HUES6 (cell line): ENCODE measurements at regions not wholly inside any gene's neighbourhood (a gene's known extent, or its start where the extent isn't known, plus 50 kb on each side); places are given as distances from the start of the nearest gene placed in this dataset.

Experiments
- H3K27ac ChIP-seq: 2 replicates; pipeline ENCODE4 v1.7.0; 2013; ENCODE audit warnings: low read depth, mild to moderate bottlenecking, low read length, inconsistent platforms
- H3K27me3 ChIP-seq: 2 replicates; pipeline ENCODE4 v1.6.1; 2013; ENCODE audit warnings: low read length; ENCODE audit not compliant: control insufficient read depth, insufficient read depth
- H3K36me3 ChIP-seq: 2 replicates; pipeline ENCODE4 v1.6.1; 2013; ENCODE audit warnings: low read length; ENCODE audit not compliant: control insufficient read depth, insufficient read depth
- H3K4me1 ChIP-seq: 2 replicates; pipeline ENCODE4 v1.6.1; 2013; ENCODE audit warnings: low read length; ENCODE audit not compliant: control insufficient read depth, insufficient read depth
- H3K4me3 ChIP-seq: 2 replicates; pipeline ENCODE4 v1.5.1; 2013; ENCODE audit warnings: low read depth, low read length
- H3K9ac ChIP-seq: one replicate; pipeline ENCODE4 v1.6.1; 2013; ENCODE audit warnings: mild to moderate bottlenecking, low read length
- H3K9me3 ChIP-seq: 2 replicates; pipeline ENCODE4 v1.6.1; 2013; ENCODE audit warnings: low read depth, low read length; ENCODE audit not compliant: control insufficient read depth, insufficient read depth

DNA sequence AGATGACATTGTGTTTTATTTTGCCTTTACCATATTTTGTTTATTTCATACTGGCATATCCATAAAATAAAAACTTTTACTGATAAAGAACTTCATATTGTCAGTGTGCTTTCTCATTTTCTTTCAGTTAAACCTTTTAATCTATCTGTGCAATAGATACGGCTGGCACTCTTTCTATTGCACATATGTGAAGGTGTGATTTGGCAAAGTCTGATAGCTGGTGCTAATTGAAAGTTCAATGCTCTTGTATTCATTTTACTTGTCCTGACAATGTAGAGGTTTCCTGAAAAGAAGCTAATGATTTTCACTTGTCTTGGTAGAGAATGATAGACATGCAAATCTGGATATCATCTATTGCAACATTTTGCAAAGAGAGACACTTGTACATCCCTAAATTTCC, 467.0 kb downstream of the NSUN3 start:
- Histone ChIP-seq H3K4me3 (no peak overlapping the region), H3K27ac (no peak overlapping the region), H3K27me3 (no peaks in the 10 kb centered on the region), H3K9ac (no peak overlapping the region), H3K9me3 (no peaks in the 10 kb centered on the region), H3K4me1 (peaks cover 8% of the 10 kb centered on the region; the same call in 1 of the 2 replicates), H3K36me3 (no peaks in the 10 kb centered on the region)

DNA sequence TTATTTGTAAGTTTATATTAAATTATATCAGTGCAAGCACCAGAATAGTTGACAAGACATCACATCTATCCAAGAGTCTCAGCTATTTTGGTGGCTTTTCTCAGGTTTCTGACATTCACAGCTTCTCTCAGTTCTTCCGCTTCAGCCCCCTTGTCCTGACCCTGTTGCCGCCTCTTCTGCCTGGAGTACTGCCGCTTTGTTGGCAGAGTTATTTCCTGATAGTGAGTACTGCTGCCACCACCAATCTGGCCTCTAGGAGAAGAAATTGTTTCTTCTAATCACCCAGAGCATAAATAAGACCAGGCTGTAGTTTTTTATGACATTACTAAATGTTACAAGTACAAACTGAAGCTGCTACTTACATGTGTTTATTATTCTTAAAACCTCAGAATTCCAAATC, 470.1 kb downstream of the NSUN3 start:
- no peak overlapping the region for H3K27ac ChIP-seq
- no peaks in the 10 kb centered on the region for H3K36me3 ChIP-seq
- H3K27me3 ChIP-seq: no peaks in the 10 kb centered on the region
- no peaks in the 10 kb centered on the region for H3K9me3 ChIP-seq
- no peaks in the 10 kb centered on the region for H3K4me1 ChIP-seq
- no peak overlapping the region for H3K9ac ChIP-seq
- no peak overlapping the region for H3K4me3 ChIP-seq

DNA sequence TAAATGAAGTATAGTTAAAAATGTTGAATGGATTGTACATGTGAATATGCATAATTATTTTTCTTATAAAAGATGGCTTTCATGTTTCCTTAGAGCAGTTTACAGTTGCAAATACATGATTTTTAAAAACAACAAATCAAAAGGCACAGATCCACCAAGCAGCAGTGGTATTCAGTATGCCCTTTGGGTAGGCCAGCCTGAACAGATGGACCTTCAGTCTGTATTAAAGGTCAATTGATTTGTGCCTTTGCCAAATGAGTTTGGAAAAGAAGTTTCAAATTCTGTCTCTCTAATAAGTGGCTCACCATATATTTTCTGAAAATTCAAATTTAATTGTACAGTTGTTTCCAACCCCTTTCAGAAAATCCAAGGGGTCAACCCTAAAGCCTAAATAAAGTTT, 477.1 kb downstream of the NSUN3 start:
- no peaks in the 10 kb centered on the region for H3K27me3 ChIP-seq
- H3K4me3 ChIP-seq: no peak overlapping the region
- H3K9me3 ChIP-seq: no peaks in the 10 kb centered on the region
- H3K27ac ChIP-seq: no peak overlapping the region
- no peak overlapping the region for H3K9ac ChIP-seq
- no peaks in the 10 kb centered on the region for H3K36me3 ChIP-seq
- no peaks in the 10 kb centered on the region for H3K4me1 ChIP-seq

DNA sequence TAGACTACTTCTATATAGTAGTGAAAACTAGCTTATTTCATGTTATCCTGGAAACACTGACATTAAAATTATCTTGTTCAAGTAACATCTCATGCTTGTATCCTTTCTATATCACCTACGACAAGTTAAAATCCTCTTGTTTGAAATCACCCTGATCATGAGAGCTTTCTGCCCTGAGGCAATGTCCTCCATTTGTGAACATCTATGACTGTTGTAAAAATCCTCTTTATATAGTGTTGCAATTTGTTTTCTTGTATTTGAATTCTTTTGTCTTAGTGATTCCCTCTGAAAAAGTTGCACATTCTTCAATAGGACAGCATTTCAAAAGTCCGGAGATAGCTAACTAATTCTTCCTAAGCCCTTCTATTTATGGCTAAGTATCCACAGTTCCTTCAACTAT, 480.3 kb downstream of the NSUN3 start:
- H3K4me1 ChIP-seq: no peaks in the 10 kb centered on the region
- H3K9me3 ChIP-seq: no peaks in the 10 kb centered on the region
- H3K36me3 ChIP-seq: no peaks in the 10 kb centered on the region
- no peak overlapping the region for H3K27ac ChIP-seq
- H3K9ac ChIP-seq: no peak overlapping the region
- no peak overlapping the region for H3K4me3 ChIP-seq
- no peaks in the 10 kb centered on the region for H3K27me3 ChIP-seq

DNA sequence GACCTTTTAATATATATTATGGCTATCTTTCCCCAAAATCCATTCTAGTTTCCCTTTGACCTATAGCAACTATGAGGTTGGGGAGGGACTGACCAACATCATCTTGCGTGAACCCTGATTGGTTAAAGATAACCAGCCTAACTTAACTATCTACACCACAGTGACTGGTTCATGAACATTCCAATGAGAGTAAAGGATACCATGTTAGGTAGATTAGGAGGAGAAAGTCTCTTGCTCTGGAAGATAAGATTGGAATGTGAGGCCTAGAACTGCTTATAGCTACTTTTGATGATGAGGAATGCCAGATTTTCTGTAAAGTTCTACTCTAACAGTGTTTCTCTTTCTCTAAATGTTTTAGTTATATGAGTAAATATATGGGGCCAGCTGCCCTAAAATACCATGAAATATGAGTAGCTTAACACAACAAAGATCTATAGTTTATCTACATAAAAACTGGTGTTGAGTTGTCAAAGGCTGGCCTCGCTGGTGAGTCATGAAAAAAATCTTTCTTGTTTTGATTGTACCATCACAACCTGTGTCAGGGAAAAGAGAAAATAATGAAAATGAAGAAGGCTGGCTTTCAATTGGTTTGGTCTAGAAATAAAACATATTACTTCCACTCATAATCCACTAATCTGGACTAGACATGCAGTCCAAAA, 481.4 kb downstream of the NSUN3 start:
- Histone ChIP-seq H3K27ac (no peak overlapping the region), H3K36me3 (no peaks in the 10 kb centered on the region), H3K27me3 (no peaks in the 10 kb centered on the region), H3K4me3 (no peak overlapping the region), H3K4me1 (no peaks in the 10 kb centered on the region), H3K9ac (no peak overlapping the region), H3K9me3 (no peaks in the 10 kb centered on the region)

DNA sequence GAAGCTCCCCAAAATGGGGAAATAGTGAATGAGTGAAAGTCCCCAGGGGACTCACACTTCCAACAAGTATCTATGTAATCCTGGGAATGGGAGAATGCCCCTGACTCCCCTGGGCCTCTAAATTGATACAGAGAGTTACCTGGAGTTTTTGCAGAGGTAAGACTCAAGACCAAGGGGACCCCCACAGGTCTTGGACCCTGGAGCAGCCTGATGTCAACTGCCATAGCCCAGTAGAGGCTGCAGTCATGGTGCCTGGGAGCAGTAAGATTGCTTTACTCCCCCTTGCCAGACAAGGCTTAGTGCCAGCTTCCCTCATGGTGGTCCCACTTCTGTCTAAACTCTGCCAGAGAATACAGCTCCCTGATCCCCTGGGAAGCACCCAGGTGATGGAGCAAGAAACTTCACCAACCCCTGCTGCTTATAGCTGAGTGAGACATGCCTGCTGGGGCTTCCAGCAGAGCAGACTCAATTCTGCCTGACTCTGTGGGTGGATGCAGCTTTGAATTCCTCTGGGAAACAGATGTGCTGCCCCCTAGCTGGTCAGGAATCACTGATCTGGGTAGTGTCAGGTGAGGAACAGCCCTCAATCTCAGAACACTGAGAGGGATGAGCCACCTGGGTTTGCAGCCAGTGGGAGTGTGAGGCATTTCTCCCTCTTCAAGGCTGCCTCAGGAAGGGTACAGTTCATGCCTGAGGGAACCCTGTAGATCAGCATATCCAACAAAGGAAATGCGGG, 485.9 kb downstream of the NSUN3 start:
- no peak overlapping the region for H3K4me3 ChIP-seq
- no peaks in the 10 kb centered on the region for H3K4me1 ChIP-seq
- H3K27me3 ChIP-seq: no peaks in the 10 kb centered on the region
- no peak overlapping the region for H3K9ac ChIP-seq
- no peak overlapping the region for H3K27ac ChIP-seq
- no peaks in the 10 kb centered on the region for H3K9me3 ChIP-seq
- H3K36me3 ChIP-seq: no peaks in the 10 kb centered on the region

DNA sequence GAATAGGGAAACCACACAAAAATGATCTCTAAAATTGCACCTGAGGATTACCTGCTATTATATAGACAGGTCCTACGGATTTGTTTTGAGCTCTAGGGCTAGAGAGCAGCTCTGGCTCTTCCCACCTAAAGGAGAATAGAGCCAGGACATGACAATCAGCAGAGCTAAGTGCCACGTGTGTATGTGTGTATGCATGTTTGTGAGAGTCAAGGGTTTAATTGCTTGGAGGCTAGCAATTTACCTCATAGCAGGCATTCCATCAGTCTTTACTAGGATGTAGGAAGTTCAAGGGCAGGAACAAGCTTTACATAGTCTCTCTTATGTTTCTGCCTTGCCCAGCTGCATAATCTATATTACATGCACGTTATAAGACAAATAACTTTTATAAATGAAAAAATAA, 498.2 kb downstream of the NSUN3 start:
- H3K4me1 ChIP-seq: peaks cover 9% of the 10 kb centered on the region; the same call in 1 of the 2 replicates
- no peaks in the 10 kb centered on the region for H3K36me3 ChIP-seq
- H3K9me3 ChIP-seq: peaks cover 21% of the 10 kb centered on the region
- H3K4me3 ChIP-seq: no peak overlapping the region
- no peak overlapping the region for H3K9ac ChIP-seq
- H3K27me3 ChIP-seq: no peaks in the 10 kb centered on the region
- no peak overlapping the region for H3K27ac ChIP-seq

DNA sequence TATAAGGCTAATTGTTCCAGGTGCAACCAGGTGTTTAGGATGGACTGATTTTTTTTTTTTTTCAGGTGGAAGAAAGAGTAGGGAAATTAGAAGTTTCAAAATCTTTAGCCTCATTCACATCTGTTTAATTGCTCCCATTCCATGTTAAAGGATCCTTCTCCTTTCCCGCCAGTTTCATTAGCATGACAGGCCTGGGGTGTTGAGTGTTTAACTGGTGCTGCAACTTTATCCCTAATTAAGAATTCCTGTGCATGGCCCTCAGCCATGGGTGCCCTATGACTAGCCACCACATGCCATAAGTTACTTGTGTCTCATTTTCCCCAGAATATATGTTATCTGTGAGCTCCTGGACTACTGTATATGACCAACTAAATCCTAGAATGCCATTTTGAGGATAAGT, 501.4 kb downstream of the NSUN3 start:
- no peak overlapping the region for H3K9ac ChIP-seq

DNA sequence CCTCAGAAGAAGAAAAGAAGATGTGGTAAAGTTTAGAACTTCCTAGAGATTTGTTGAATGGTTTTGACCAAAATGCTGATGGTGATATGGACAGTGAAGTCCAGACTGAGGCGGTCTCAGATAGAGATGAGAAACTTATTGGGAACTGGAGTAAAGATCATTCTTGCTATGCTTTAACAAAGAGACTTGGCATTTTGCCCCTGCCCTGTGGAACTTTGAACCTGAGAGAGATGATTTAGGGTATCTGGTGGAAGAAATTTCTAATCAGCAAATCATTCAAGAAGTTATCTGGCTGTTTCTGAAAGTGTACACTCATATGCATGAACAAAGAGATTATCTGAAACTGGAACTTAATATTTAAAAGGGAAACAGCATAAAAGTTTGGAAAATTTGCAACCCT, 505.2 kb downstream of the NSUN3 start:
- Histone ChIP-seq H3K4me1 (peaks cover 9% of the 10 kb centered on the region; the same call in 1 of the 2 replicates), H3K36me3 (no peaks in the 10 kb centered on the region), H3K27me3 (no peaks in the 10 kb centered on the region), H3K9me3 (peaks cover 5% of the 10 kb centered on the region), H3K9ac (no peak overlapping the region), H3K27ac (no peak overlapping the region), H3K4me3 (no peak overlapping the region)

More for the DNA sequence above, 501.4 kb downstream of the NSUN3 start:
- H3K27ac ChIP-seq: no peak overlapping the region
- H3K9me3 ChIP-seq: peaks cover 14% of the 10 kb centered on the region
- no peak overlapping the region for H3K4me3 ChIP-seq
- peaks cover 9% of the 10 kb centered on the region; the same call in 1 of the 2 replicates for H3K4me1 ChIP-seq
- H3K27me3 ChIP-seq: no peaks in the 10 kb centered on the region
- no peaks in the 10 kb centered on the region for H3K36me3 ChIP-seq

DNA sequence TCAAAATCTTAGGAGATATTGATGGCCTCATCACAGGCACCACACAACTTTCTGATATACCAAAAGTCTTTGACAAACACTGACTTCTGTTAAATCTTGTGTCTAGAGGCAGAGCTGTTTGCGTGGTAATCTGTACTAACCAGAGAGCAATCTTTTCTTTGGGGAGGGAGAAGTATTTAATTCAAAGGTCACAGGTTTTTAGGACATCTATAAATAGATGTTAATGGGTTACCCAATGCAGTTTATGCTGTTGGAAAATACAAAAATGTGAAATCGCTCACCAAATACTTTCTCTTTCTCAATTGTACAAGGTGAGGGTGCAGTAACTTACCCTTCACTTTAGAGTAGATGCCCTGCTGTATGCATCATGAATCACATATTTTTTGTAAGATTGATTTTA, 510.5 kb downstream of the NSUN3 start:
- Histone ChIP-seq H3K36me3 (no peaks in the 10 kb centered on the region), H3K4me3 (no peak overlapping the region), H3K4me1 (no peaks in the 10 kb centered on the region), H3K27ac (no peak overlapping the region), H3K9ac (no peak overlapping the region), H3K9me3 (no peaks in the 10 kb centered on the region), H3K27me3 (no peaks in the 10 kb centered on the region)

DNA sequence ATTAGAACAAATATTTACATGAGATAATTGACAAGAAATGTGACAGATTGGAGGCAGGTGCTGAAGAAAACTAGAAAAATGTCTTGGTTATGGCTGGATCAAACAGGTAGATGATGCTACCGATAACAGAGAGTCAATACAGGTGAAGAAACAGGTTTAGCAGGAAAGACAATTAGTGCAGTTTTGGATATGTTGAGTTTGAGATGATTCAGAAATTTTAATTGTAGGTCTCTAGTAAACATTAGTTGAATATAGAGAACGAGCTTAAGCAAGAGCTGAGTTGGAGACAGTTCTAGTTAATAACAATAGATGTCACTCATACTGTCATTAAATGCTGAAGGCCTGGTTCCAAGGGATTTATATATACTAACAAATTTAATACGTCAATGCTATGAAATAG, 524.4 kb downstream of the NSUN3 start:
- Histone ChIP-seq H3K27ac (no peak overlapping the region), H3K4me3 (no peak overlapping the region), H3K27me3 (no peaks in the 10 kb centered on the region), H3K36me3 (no peaks in the 10 kb centered on the region), H3K9ac (no peak overlapping the region), H3K9me3 (no peaks in the 10 kb centered on the region), H3K4me1 (no peaks in the 10 kb centered on the region)
